ENCODE measurements at regions not wholly inside any gene's neighbourhood (a gene's known extent, or its start where the extent isn't known, plus 50 kb on each side); places are given as distances from the start of the nearest gene placed in this dataset.
A peak's percentile ranks its signal among the peaks of the same experiment; 100 is the strongest.
"Not testable (repeated sequence)": the region's sequence is repeated elsewhere in the genome, so short reads cannot be mapped to it uniquely, and the experiment has no call there.

DNA sequence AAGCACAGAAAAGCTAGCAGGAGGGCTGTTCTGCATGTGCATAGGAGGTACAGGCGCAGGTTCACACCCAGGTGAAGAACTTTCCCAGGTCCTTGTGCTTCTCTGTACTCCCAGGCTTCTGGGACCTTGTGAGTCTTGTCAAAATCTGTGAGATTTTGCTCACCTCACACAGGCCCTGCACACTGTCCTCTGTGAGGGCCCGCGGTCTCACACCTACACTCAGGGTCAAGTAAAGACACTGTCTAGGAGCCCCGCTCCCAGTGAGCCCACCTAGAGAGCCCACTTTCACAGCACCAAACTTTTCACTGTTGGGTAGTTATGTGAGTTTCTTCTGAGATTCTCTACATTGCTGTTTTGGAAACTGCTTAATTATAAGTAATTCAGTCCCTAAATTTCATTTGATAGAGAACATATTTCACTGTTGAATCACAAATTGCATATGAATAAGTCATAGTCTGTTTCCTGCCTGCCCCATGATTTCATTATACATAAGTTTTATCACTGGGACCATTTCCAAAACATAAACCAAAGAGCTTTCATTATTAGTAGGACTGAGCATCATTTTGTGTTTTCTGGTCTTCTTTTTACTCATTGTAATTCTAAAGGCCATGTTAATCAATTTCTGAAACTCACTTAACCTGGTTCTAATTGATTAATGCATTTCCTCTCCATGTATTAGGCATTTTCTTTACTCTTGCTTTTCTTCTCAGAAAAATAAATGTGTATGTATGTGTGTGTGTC is 234.2 kb upstream of the SPOPL start:
- H3K4me3 ChIP-seq = peak overlapping the region; percentile 39; the same call in 1 of the 2 replicates
- DNase-seq (ENCODE audit: low read depth, low spot score) = no peak
- peak overlapping the region; percentile 81 for H3K27ac ChIP-seq
- H3K9me3 ChIP-seq (ENCODE audit: low read depth, low read length) = no peaks in the 10 kb centered on the region
- H3K9ac ChIP-seq (ENCODE audit: insufficient read length) = peak overlapping the region; percentile 33
- TF ChIP-seq EZH2 (IDR thresholded peaks at IDR 0.05) (no peak), POLR2AphosphoS5 (IDR thresholded peaks at IDR 0.05; ENCODE audit: borderline replicate concordance, low read depth, low read length) (no peak; the same call in 1 of the 2 replicates), FOXP2 (optimal IDR thresholded peaks at IDR 0.05; ENCODE audit: control extremely low read depth, extremely low read length, insufficient read depth) (no peak)
- no peaks in the 10 kb centered on the region for H3K36me3 ChIP-seq (ENCODE audit: insufficient read depth, low read length)

DNA sequence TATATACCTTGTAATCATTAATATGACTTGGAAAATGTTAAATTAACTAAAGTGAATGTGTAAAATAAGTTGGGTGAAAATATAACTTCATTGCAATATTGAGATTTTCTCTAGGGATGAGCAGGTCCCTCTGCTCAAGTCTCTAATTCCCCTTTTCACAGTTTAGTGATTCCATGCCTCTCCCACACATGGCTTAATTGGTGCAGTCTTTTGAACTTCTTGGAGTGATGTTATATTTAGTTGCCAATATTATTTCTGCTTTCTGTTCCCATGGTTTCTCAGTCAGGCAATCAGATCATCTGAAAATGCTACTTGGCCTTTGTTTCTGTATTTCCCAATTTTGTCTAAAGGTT is 233.7 kb upstream of the SPOPL start:
- Histone ChIP-seq H3K4me3 (peak overlapping the region; percentile 8; the same call in 1 of the 2 replicates), H3K9me3 (ENCODE audit: low read depth, low read length) (no peaks in the 10 kb centered on the region), H3K27ac (peak overlapping the region; percentile 81), H3K9ac (ENCODE audit: insufficient read length) (no peak overlapping the region), H3K36me3 (ENCODE audit: insufficient read depth, low read length) (no peaks in the 10 kb centered on the region)
- no peak for DNase-seq (ENCODE audit: low read depth, low spot score)
- TF ChIP-seq EZH2 (IDR thresholded peaks at IDR 0.05) (no peak), POLR2AphosphoS5 (IDR thresholded peaks at IDR 0.05; ENCODE audit: borderline replicate concordance, low read depth, low read length) (no peak), FOXP2 (optimal IDR thresholded peaks at IDR 0.05; ENCODE audit: control extremely low read depth, extremely low read length, insufficient read depth) (no peak)

DNA sequence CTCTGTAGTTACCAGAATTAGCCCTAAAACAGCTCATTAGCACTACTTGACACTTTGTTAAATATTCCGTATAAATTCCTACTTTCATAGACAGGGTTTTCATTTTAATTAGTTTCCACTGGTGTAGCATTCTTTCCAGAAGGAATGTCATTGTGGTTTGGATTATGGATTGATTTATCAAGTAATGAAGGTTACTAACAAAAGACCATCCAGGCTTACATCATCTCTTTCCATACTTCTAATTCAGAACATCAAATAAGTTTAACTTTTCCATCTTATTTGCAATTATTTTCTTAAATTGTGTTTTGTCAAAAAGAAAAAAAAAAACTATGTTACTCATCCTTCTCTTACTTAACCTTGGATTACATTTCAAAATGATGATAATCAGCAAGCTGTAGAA is 231.8 kb upstream of the SPOPL start:
- no peak for TF ChIP-seq EZH2 (IDR thresholded peaks at IDR 0.05)
- TF ChIP-seq FOXP2 (optimal IDR thresholded peaks at IDR 0.05; ENCODE audit: control extremely low read depth, extremely low read length, insufficient read depth) = no peak
- TF ChIP-seq POLR2AphosphoS5 (IDR thresholded peaks at IDR 0.05; ENCODE audit: borderline replicate concordance, low read depth, low read length) = no peak
- Histone ChIP-seq H3K4me3 (no peak overlapping the region), H3K9ac (ENCODE audit: insufficient read length) (no peak overlapping the region), H3K36me3 (ENCODE audit: insufficient read depth, low read length) (no peaks in the 10 kb centered on the region), H3K27ac (no peak overlapping the region), H3K9me3 (ENCODE audit: low read depth, low read length) (no peaks in the 10 kb centered on the region)
- no peak for DNase-seq (ENCODE audit: low read depth, low spot score)

DNA sequence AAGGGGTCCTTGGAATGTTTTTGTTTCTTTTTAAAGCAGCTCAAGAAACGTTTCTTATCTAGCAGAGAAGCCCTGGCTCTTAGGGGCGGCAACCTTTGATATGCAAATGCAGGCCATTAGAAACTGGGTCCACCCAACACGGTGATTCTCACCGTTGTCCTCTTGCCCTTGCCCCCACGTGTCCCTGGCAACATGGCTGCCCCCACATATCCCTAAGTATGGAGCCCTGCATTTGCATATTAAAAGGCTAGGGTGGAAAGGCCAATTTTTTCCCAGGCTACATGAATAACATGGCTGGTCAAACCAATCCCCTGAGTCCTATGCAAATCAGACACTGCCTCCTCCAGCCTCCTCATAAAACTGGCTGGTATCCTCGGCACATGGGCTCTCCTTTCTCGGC is 230.1 kb upstream of the SPOPL start:
- TF ChIP-seq FOXP2 (optimal IDR thresholded peaks at IDR 0.05; ENCODE audit: control extremely low read depth, extremely low read length, insufficient read depth) (no peak), EZH2 (IDR thresholded peaks at IDR 0.05) (no peak)
- H3K9ac ChIP-seq (ENCODE audit: insufficient read length) = no peak overlapping the region
- H3K4me3 ChIP-seq = no peak overlapping the region
- no peak overlapping the region for H3K27ac ChIP-seq
- no peaks in the 10 kb centered on the region for H3K9me3 ChIP-seq (ENCODE audit: low read depth, low read length)
- no peaks in the 10 kb centered on the region for H3K36me3 ChIP-seq (ENCODE audit: insufficient read depth, low read length)
- no peak for DNase-seq (ENCODE audit: low read depth, low spot score)

DNA sequence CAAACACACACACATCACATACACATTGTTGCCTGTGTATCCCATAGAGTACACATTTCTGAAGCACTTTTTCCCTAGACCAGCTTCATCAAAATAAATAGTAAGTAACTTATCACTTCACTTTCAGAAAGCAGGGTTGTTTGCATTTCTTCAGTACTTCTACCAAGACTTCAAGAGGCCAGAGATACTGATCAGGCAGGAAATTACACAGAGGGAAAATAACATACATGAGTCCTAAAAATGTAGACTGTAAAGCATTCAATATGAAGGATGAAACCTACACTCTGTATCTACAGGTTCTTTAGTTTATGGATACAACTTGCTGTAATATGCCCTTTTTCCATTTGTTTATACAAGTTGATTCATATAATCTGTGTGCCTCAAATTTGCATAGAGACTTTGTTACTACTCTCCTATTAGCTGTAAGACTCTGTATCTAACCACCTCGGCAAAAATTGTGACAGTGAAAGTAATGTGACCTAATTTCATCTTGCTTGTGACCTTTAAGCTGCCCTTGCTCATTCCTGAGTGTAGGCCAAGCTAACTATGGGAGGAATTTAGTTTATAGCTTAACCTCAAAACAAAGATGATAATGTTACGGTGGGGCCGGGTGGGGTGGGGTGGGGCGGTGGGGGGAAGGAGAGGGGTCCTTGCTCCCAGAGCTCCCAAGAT is 228.9 kb upstream of the SPOPL start:
- DNase-seq (ENCODE audit: low read depth, low spot score) = no peak
- H3K9me3 ChIP-seq (ENCODE audit: low read depth, low read length) = no peaks in the 10 kb centered on the region
- no peaks in the 10 kb centered on the region for H3K36me3 ChIP-seq (ENCODE audit: insufficient read depth, low read length)
- no peak for TF ChIP-seq EZH2 (IDR thresholded peaks at IDR 0.05)
- no peak for TF ChIP-seq POLR2AphosphoS5 (IDR thresholded peaks at IDR 0.05; ENCODE audit: borderline replicate concordance, low read depth, low read length)
- TF ChIP-seq FOXP2 (optimal IDR thresholded peaks at IDR 0.05; ENCODE audit: control extremely low read depth, extremely low read length, insufficient read depth) = no peak
- no peak overlapping the region for H3K9ac ChIP-seq (ENCODE audit: insufficient read length)
- no peak overlapping the region for H3K4me3 ChIP-seq
- H3K27ac ChIP-seq = peak overlapping the region; percentile 20; the same call in 1 of the 2 replicates

DNA sequence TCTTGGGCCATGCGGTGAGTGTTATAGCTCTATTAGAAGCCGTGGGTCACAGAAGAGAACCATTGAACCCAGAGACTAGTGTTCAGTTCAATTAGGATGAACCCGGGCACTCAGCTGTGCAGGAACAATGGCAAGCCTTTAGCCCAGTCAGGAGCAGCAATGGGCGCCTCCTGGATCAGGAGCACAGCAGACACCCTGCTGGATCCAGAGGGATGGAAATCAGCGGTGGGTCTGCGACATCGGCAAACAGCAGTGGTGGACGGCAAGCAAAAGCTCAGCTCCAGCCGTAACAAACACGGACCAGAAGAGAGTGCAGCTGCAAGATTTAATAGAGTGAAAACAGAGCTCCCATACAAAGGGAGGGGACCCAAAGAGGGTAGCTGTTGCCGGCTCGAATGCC is 228.3 kb upstream of the SPOPL start:
- DNase-seq (ENCODE audit: low read depth, low spot score); H3K9ac ChIP-seq (ENCODE audit: insufficient read length); H3K4me3 ChIP-seq; H3K36me3 ChIP-seq (ENCODE audit: insufficient read depth, low read length); H3K27ac ChIP-seq; H3K9me3 ChIP-seq (ENCODE audit: low read depth, low read length): not testable (repeated sequence)

DNA sequence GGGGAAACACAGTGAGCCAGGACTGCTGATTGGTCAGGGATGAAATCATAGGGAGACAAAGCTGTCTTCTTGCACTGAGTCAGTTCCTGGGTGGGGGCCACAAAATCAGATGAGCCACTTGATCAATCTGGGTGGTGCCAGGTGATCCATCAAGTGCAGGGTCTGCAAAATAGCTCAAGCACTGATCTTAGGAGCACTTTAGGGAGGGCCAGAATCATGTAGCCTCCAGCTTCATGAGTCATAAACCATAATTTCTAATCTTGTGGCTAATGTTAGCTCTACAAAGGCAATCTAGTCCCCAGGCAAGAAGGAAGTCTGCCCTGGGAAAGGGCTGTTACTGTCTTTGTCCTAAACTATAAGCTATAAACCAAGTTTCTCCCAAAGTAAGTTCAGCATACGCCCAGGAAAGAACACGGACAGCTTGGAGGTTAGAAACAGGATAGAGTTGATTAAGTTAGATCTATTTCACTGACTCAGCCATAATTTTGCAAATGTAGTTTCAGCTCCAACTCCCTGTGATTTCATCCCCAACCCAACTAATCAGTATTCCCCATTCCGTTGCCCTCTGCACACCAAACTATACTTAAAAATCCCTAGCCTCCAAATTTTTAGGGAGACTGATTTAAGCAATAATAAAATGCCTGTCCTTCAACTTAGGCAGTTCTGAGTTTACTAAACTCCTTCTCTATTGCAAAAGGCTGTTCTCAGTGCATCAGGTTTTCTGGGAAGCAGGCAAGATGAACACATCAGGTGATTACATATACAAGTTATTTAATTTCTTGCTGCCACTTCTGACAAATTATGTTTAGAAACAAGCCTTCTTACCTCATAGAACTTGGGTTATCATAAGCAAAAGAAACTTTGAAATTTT is 226.9 kb upstream of the SPOPL start:
- Histone ChIP-seq H3K9me3 (ENCODE audit: low read depth, low read length) (no peaks in the 10 kb centered on the region), H3K27ac (peak overlapping the region; percentile 70), H3K36me3 (ENCODE audit: insufficient read depth, low read length) (no peaks in the 10 kb centered on the region), H3K4me3 (peak overlapping the region; percentile 36; the same call in 1 of the 2 replicates), H3K9ac (ENCODE audit: insufficient read length) (no peak overlapping the region)
- TF ChIP-seq EZH2 (IDR thresholded peaks at IDR 0.05) = no peak
- TF ChIP-seq FOXP2 (optimal IDR thresholded peaks at IDR 0.05; ENCODE audit: control extremely low read depth, extremely low read length, insufficient read depth) = no peak
- no peak for TF ChIP-seq POLR2AphosphoS5 (IDR thresholded peaks at IDR 0.05; ENCODE audit: borderline replicate concordance, low read depth, low read length)
- no peak for DNase-seq (ENCODE audit: low read depth, low spot score)

DNA sequence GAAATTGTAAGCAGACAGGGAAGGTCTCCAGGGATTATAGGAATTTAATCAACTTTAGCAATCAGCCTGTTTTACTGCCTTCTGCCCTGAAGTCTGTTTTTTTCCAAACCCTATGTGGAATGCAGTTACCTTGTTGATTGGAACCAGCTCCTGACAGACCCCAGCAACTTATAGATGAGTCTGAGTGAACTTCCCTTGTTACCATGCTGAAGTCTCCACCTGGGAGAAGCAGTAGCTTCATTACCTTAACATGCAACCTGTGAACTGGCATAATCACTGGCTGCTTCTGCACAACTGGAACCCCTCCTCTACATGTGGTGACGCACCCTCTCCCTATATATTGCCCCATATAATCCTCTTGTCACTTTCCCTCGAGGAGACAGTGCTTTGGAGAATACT is 226.3 kb upstream of the SPOPL start:
- Histone ChIP-seq H3K36me3 (ENCODE audit: insufficient read depth, low read length) (no peaks in the 10 kb centered on the region), H3K27ac (peak overlapping the region; percentile 70; the same call in 1 of the 2 replicates), H3K9me3 (ENCODE audit: low read depth, low read length) (no peaks in the 10 kb centered on the region), H3K4me3 (peak overlapping the region; percentile 36; the same call in 1 of the 2 replicates), H3K9ac (ENCODE audit: insufficient read length) (no peak overlapping the region)
- TF ChIP-seq POLR2AphosphoS5 (IDR thresholded peaks at IDR 0.05; ENCODE audit: borderline replicate concordance, low read depth, low read length) = no peak
- DNase-seq (ENCODE audit: low read depth, low spot score) = no peak

Measured in SK-N-MC (cell line).